ENCODE measurements at regions not wholly inside any gene's neighbourhood (a gene's known extent, or its start where the extent isn't known, plus 50 kb on each side); places are given as distances from the start of the nearest gene placed in this dataset.
"Not testable (repeated sequence)": the region's sequence is repeated elsewhere in the genome, so short reads cannot be mapped to it uniquely, and the experiment has no call there.

- Mint-ChIP-seq H3K4me1 (no peaks in the 10 kb centered on the region), H3K9me3 (peaks cover 16 to 27% (median 22%) of the 10 kb centered on the region in 5 donors), H3K27me3 (no peaks in the 10 kb centered on the region), H3K4me3 (no peak overlapping the region), H3K27ac (no peak overlapping the region), H3K36me3 (no peaks in the 10 kb centered on the region)
- DNase-seq, result no peak
- POLR2A ChIA-PET, result no interaction called here
- H3K9me3 ChIP-seq (ENCODE audit: low read length), result no peaks in the 10 kb centered on the region
- no peaks in the 10 kb centered on the region for H3K27me3 ChIP-seq (ENCODE audit: insufficient read depth, low read length, poor library complexity, severe bottlenecking)
- no peaks in the 10 kb centered on the region for H3K36me3 ChIP-seq (ENCODE audit: insufficient read depth, low read length)
- H3K4me1 ChIP-seq (ENCODE audit: insufficient read depth, low read length), result no peaks in the 10 kb centered on the region
- H3K27ac ChIP-seq (ENCODE audit: low read depth, low read length), result no peak overlapping the region
- CTCF ChIA-PET, result no interaction called here
- H3K4me3 ChIP-seq (ENCODE audit: low read length), result no peak overlapping the region
Measured at GRCh38 chr2:116264872-116265271, 1549.6 kb upstream of the DDX18 start.

GRCh38 chr2:116269040-116269439 is 1545.5 kb upstream of the DDX18 start:
- Histone ChIP-seq H3K9me3 (ENCODE audit: low read length) (no peaks in the 10 kb centered on the region), H3K36me3 (ENCODE audit: insufficient read depth, low read length) (no peaks in the 10 kb centered on the region), H3K27ac (ENCODE audit: low read depth, low read length) (no peak overlapping the region), H3K27me3 (ENCODE audit: insufficient read depth, low read length, poor library complexity, severe bottlenecking) (no peaks in the 10 kb centered on the region), H3K4me3 (ENCODE audit: low read length) (no peak overlapping the region), H3K4me1 (ENCODE audit: insufficient read depth, low read length) (no peaks in the 10 kb centered on the region)
- no peaks in the 10 kb centered on the region for H3K4me1 Mint-ChIP-seq
- H3K27me3 Mint-ChIP-seq, result no peaks in the 10 kb centered on the region
- no peak overlapping the region for H3K4me3 Mint-ChIP-seq
- DNase-seq, result no peak
- H3K27ac Mint-ChIP-seq, result no peak overlapping the region
- CTCF ChIA-PET, result no interaction called here
- H3K9me3 Mint-ChIP-seq, result peaks cover 3 to 24% (median 10%) of the 10 kb centered on the region in 5 donors
- H3K36me3 Mint-ChIP-seq, result no peaks in the 10 kb centered on the region
- POLR2A ChIA-PET, result no interaction called here

GRCh38 chr2:116304328-116304727 is 1510.2 kb upstream of the DDX18 start:
- Mint-ChIP-seq H3K9me3 (peaks cover 2 to 22% (median 12%) of the 10 kb centered on the region in 5 donors), H3K27ac (no peak overlapping the region), H3K27me3 (no peaks in the 10 kb centered on the region), H3K4me1 (no peaks in the 10 kb centered on the region), H3K36me3 (no peaks in the 10 kb centered on the region), H3K4me3 (no peak overlapping the region)
- H3K27me3 ChIP-seq (ENCODE audit: insufficient read depth, low read length, poor library complexity, severe bottlenecking), result no peaks in the 10 kb centered on the region
- no peak for DNase-seq
- no peaks in the 10 kb centered on the region for H3K4me1 ChIP-seq (ENCODE audit: insufficient read depth, low read length)
- POLR2A ChIA-PET, result no interaction called here
- H3K9me3 ChIP-seq (ENCODE audit: low read length), result no peaks in the 10 kb centered on the region
- H3K36me3 ChIP-seq (ENCODE audit: insufficient read depth, low read length), result no peaks in the 10 kb centered on the region
- no peak overlapping the region for H3K4me3 ChIP-seq (ENCODE audit: low read length)
- no peak overlapping the region for H3K27ac ChIP-seq (ENCODE audit: low read depth, low read length)
- CTCF ChIA-PET, result no interaction called here

- Mint-ChIP-seq H3K27ac (no peak overlapping the region), H3K9me3 (peaks cover 1 to 24% (median 12%) of the 10 kb centered on the region in 5 donors), H3K4me3 (no peak overlapping the region), H3K36me3 (peaks cover 0 to 2% (median 0%) of the 10 kb centered on the region in 3 donors), H3K27me3 (no peaks in the 10 kb centered on the region), H3K4me1 (no peaks in the 10 kb centered on the region)
- ChIA-PET CTCF (no interaction called here), POLR2A (no interaction called here)
- no peaks in the 10 kb centered on the region for H3K9me3 ChIP-seq (ENCODE audit: low read length)
- no peak overlapping the region for H3K4me3 ChIP-seq (ENCODE audit: low read length)
- H3K27me3 ChIP-seq (ENCODE audit: insufficient read depth, low read length, poor library complexity, severe bottlenecking), result no peaks in the 10 kb centered on the region
- no peak overlapping the region for H3K27ac ChIP-seq (ENCODE audit: low read depth, low read length)
- no peak for DNase-seq
- H3K4me1 ChIP-seq (ENCODE audit: insufficient read depth, low read length), result no peaks in the 10 kb centered on the region
- no peaks in the 10 kb centered on the region for H3K36me3 ChIP-seq (ENCODE audit: insufficient read depth, low read length)
Measured at GRCh38 chr2:116317111-116317510, 1497.4 kb upstream of the DDX18 start.

- not testable (repeated sequence) for H3K36me3 Mint-ChIP-seq
Measured at GRCh38 chr2:116318551-116318950, 1495.9 kb upstream of the DDX18 start.

GRCh38 chr2:116319001-116319400 is 1495.5 kb upstream of the DDX18 start:
- no peaks in the 10 kb centered on the region for H3K27me3 ChIP-seq (ENCODE audit: insufficient read depth, low read length, poor library complexity, severe bottlenecking)
- Mint-ChIP-seq H3K27ac (no peak overlapping the region), H3K27me3 (no peaks in the 10 kb centered on the region), H3K4me1 (no peaks in the 10 kb centered on the region), H3K4me3 (no peak overlapping the region), H3K36me3 (peaks cover 0 to 2% (median 0%) of the 10 kb centered on the region in 3 donors), H3K9me3 (peaks cover 0 to 24% (median 13%) of the 10 kb centered on the region in 5 donors)
- ChIA-PET CTCF (no interaction called here), POLR2A (no interaction called here)
- H3K4me1 ChIP-seq (ENCODE audit: insufficient read depth, low read length), result no peaks in the 10 kb centered on the region
- no peak overlapping the region for H3K27ac ChIP-seq (ENCODE audit: low read depth, low read length)
- H3K9me3 ChIP-seq (ENCODE audit: low read length), result no peaks in the 10 kb centered on the region
- no peaks in the 10 kb centered on the region for H3K36me3 ChIP-seq (ENCODE audit: insufficient read depth, low read length)
- no peak for DNase-seq
- H3K4me3 ChIP-seq (ENCODE audit: low read length), result no peak overlapping the region

More at GRCh38 chr2:116318551-116318950, 1495.9 kb upstream of the DDX18 start:
- CTCF ChIA-PET; H3K27me3 ChIP-seq (ENCODE audit: insufficient read depth, low read length, poor library complexity, severe bottlenecking); H3K27ac ChIP-seq (ENCODE audit: low read depth, low read length); H3K4me3 ChIP-seq (ENCODE audit: low read length); H3K9me3 ChIP-seq (ENCODE audit: low read length); DNase-seq; H3K4me3 Mint-ChIP-seq; H3K27me3 Mint-ChIP-seq; POLR2A ChIA-PET; H3K4me1 ChIP-seq (ENCODE audit: insufficient read depth, low read length); H3K27ac Mint-ChIP-seq; H3K4me1 Mint-ChIP-seq; H3K36me3 ChIP-seq (ENCODE audit: insufficient read depth, low read length): not testable (repeated sequence)
- H3K9me3 Mint-ChIP-seq, result peaks cover 0 to 24% (median 12%) of the 10 kb centered on the region in 5 donors

- H3K4me3 Mint-ChIP-seq, result no peak overlapping the region
- H3K9me3 ChIP-seq (ENCODE audit: low read length), result no peaks in the 10 kb centered on the region
- no peaks in the 10 kb centered on the region for H3K27me3 ChIP-seq (ENCODE audit: insufficient read depth, low read length, poor library complexity, severe bottlenecking)
- no peak overlapping the region for H3K4me3 ChIP-seq (ENCODE audit: low read length)
- peaks cover 0 to 2% (median 0%) of the 10 kb centered on the region in 3 donors for H3K36me3 Mint-ChIP-seq
- ChIA-PET CTCF (no interaction called here), POLR2A (no interaction called here)
- H3K27ac Mint-ChIP-seq, result peak overlapping the region in 1 of 8 donors; percentile 63
- no peaks in the 10 kb centered on the region for H3K36me3 ChIP-seq (ENCODE audit: insufficient read depth, low read length)
- H3K9me3 Mint-ChIP-seq, result peaks cover 4 to 24% (median 13%) of the 10 kb centered on the region in 5 donors
- DNase-seq, result no peak
- H3K27ac ChIP-seq (ENCODE audit: low read depth, low read length), result no peak overlapping the region
- no peaks in the 10 kb centered on the region for H3K4me1 Mint-ChIP-seq
- peaks cover 0 to 1% of the 10 kb centered on the region in 2 donors for H3K27me3 Mint-ChIP-seq
- H3K4me1 ChIP-seq (ENCODE audit: insufficient read depth, low read length), result no peaks in the 10 kb centered on the region
Measured at GRCh38 chr2:116319935-116320334, 1494.6 kb upstream of the DDX18 start.

GRCh38 chr2:116329280-116329679 is 1485.2 kb upstream of the DDX18 start:
- Mint-ChIP-seq H3K27ac (no peak overlapping the region), H3K36me3 (no peaks in the 10 kb centered on the region), H3K4me1 (no peaks in the 10 kb centered on the region), H3K4me3 (no peak overlapping the region), H3K9me3 (peaks cover 12 to 33% (median 21%) of the 10 kb centered on the region in 5 donors), H3K27me3 (peaks cover 0 to 1% of the 10 kb centered on the region in 2 donors)
- Histone ChIP-seq H3K36me3 (ENCODE audit: insufficient read depth, low read length) (no peaks in the 10 kb centered on the region), H3K4me3 (ENCODE audit: low read length) (no peak overlapping the region), H3K27me3 (ENCODE audit: insufficient read depth, low read length, poor library complexity, severe bottlenecking) (no peaks in the 10 kb centered on the region), H3K27ac (ENCODE audit: low read depth, low read length) (no peak overlapping the region), H3K9me3 (ENCODE audit: low read length) (no peaks in the 10 kb centered on the region), H3K4me1 (ENCODE audit: insufficient read depth, low read length) (no peaks in the 10 kb centered on the region)
- CTCF ChIA-PET, result no interaction called here
- DNase-seq, result no peak
- POLR2A ChIA-PET, result no interaction called here

- DNase-seq, result no peak
- POLR2A ChIA-PET, result no interaction called here
- Histone ChIP-seq H3K27me3 (ENCODE audit: insufficient read depth, low read length, poor library complexity, severe bottlenecking) (no peaks in the 10 kb centered on the region), H3K4me3 (ENCODE audit: low read length) (no peak overlapping the region), H3K4me1 (ENCODE audit: insufficient read depth, low read length) (no peaks in the 10 kb centered on the region), H3K27ac (ENCODE audit: low read depth, low read length) (no peak overlapping the region), H3K36me3 (ENCODE audit: insufficient read depth, low read length) (no peaks in the 10 kb centered on the region), H3K9me3 (ENCODE audit: low read length) (no peaks in the 10 kb centered on the region)
- no peak overlapping the region for H3K4me3 Mint-ChIP-seq
- no peaks in the 10 kb centered on the region for H3K27me3 Mint-ChIP-seq
- H3K27ac Mint-ChIP-seq, result no peak overlapping the region
- CTCF ChIA-PET, result no interaction called here
- H3K4me1 Mint-ChIP-seq, result no peaks in the 10 kb centered on the region
- no peaks in the 10 kb centered on the region for H3K36me3 Mint-ChIP-seq
- peaks cover 9 to 40% (median 14%) of the 10 kb centered on the region in 5 donors for H3K9me3 Mint-ChIP-seq
Measured at GRCh38 chr2:116340690-116341089, 1473.8 kb upstream of the DDX18 start.
